OCI-LY7 (cell line): ENCODE measurements at regions not wholly inside any gene's neighbourhood (a gene's known extent, or its start where the extent isn't known, plus 50 kb on each side); places are given as distances from the start of the nearest gene placed in this dataset.

Experiments
- BruUV-seq: library from RNA; stranded (reverse); fragments of 400-500 nt; replicated peaks from 2 replicates; lab custom pipeline; 2021; lab: Mats Ljungman, UMichigan
- CTCF ChIA-PET: fragments of 300-600 bp; sonication (Branson Sonifier 250); formaldehyde crosslinking; loops from one replicate; lab custom pipeline; 2022; ENCODE audit warnings: antibody characterized with exemption; ENCODE audit not compliant: unreplicated experiment; lab: Charles Lee
- POLR2A ChIA-PET: fragments of 300-600 bp; sonication (Branson Sonifier 250); formaldehyde crosslinking; loops from one replicate; lab custom pipeline; 2022; ENCODE audit warnings: antibody characterized with exemption; lab: Charles Lee
- DNase-seq: peaks from one replicate; pipeline ENCODE4 v3.0.0-alpha.2; 2015; ENCODE audit warnings: low spot score
- H2AFZ ChIP-seq: fragments of 200-600 bp; sonication (generic), shearing (Covaris generic); 2 replicates; pipeline ENCODE4 v1.6.1; 2014; ENCODE audit warnings: mild to moderate bottlenecking, antibody characterized with exemption, low read length, moderate library complexity
- H3K27ac ChIP-seq: fragments of 200-600 bp; sonication (generic); 2 replicates; pipeline ENCODE4 v1.5.1; 2014; ENCODE audit warnings: mixed run types, low read depth, mild to moderate bottlenecking, moderate library complexity, low read length, inconsistent platforms; ENCODE audit not compliant: poor library complexity, severe bottlenecking
- H3K36me3 ChIP-seq: fragments of 200-600 bp; sonication (generic); 2 replicates; pipeline ENCODE4 v1.6.1; 2014; ENCODE audit warnings: mild to moderate bottlenecking, antibody characterized with exemption, low read length, moderate library complexity, mixed read lengths; ENCODE audit not compliant: insufficient read depth
- H3K4me1 ChIP-seq: fragments of 200-600 bp; sonication (generic); 2 replicates; pipeline ENCODE4 v1.5.1; 2014; ENCODE audit warnings: mild to moderate bottlenecking, low read length; ENCODE audit not compliant: insufficient read depth, poor library complexity, severe bottlenecking
- H3K4me2 ChIP-seq: fragments of 200-600 bp; sonication (generic); 2 replicates; pipeline ENCODE4 v1.6.1; 2014; ENCODE audit warnings: mild to moderate bottlenecking, low read length
- H3K4me3 ChIP-seq: fragments of 200-600 bp; sonication (generic); 2 replicates; pipeline ENCODE4 v1.5.1; 2014; ENCODE audit warnings: mild to moderate bottlenecking, low read depth, low read length; ENCODE audit not compliant: poor library complexity, severe bottlenecking
- H3K79me2 ChIP-seq: fragments of 200-600 bp; sonication (generic); 2 replicates; pipeline ENCODE4 v1.6.1; 2016; ENCODE audit warnings: low read depth, mild to moderate bottlenecking, low read length, moderate library complexity, mixed read lengths; ENCODE audit not compliant: insufficient read depth
- H3K9me2 ChIP-seq: fragments of 200-600 bp; sonication (generic); 2 replicates; pipeline ENCODE4 v1.6.1; 2016; ENCODE audit warnings: mild to moderate bottlenecking, low read length, mixed read lengths; ENCODE audit not compliant: insufficient read depth
- H3K9me3 ChIP-seq: fragments of 200-600 bp; sonication (generic); 2 replicates; pipeline ENCODE4 v1.6.1; 2014; ENCODE audit warnings: mild to moderate bottlenecking, mixed run types, low read length, mixed read lengths
- H4K20me1 ChIP-seq: fragments of 200-600 bp; sonication (generic); 2 replicates; pipeline ENCODE4 v1.6.1; 2014; ENCODE audit warnings: mild to moderate bottlenecking, antibody characterized with exemption, low read length, moderate library complexity, mixed read lengths; ENCODE audit not compliant: insufficient read depth
- EZH2phosphoT487 ChIP-seq: fragments of 200-600 bp; sonication (generic); IDR thresholded peaks from 2 replicates; pipeline ENCODE4 v1.6.1; 2018; ENCODE audit warnings: low read depth, borderline replicate concordance, mild to moderate bottlenecking, mixed run types, antibody characterized with exemption, low read length, moderate library complexity, mixed read lengths
- intact Hi-C: fragments of 100-400 bp; cut with micrococcal nuclease; formaldehyde crosslinking; loops from one replicate; pipeline ENCODE4 v1.10.0; 2022; ENCODE audit not compliant: unreplicated experiment
- TF ChIP-seq, protein P1 (sequence below): fragments of 200-600 bp; sonication (generic); conservative IDR thresholded peaks from 2 replicates; pipeline ENCODE4 v1.5.1; 2014; ENCODE audit warnings: mild to moderate bottlenecking, antibody characterized with exemption, low read length, moderate library complexity, mixed read lengths

DNA sequence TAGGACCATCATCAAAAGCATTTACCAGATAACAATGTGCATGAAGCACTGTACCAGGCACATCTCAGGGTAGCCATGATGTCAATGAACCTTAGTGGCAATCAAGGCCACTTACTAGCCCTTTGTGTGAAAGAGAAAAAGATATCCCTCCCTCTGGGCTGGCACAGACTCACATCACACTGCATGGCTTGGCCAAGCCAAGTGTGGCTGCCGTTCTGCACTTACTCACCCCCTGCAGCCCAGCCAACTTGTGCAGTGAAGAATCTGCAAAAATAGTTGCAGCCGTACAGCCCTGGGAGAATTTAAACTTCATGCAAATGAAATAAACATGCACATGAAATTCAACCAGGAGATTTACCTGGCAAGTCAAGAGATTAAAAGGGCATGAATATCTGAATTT is 333.5 kb downstream of the DEPDC1B start:
- Histone ChIP-seq H3K4me3 (no peak overlapping the region), H3K79me2 (no peaks in the 10 kb centered on the region), H3K27ac (no peak overlapping the region), H3K4me2 (no peak overlapping the region), H4K20me1 (no peaks in the 10 kb centered on the region), H3K36me3 (no peaks in the 10 kb centered on the region), H3K9me2 (no peaks in the 10 kb centered on the region), H3K4me1 (no peaks in the 10 kb centered on the region), H3K9me3 (no peaks in the 10 kb centered on the region), H2AFZ (no peak overlapping the region)
- intact Hi-C loops: no loop called here
- DNase-seq: no peak
- ChIA-PET POLR2A (no interaction called here), CTCF (no interaction called here)
- TF ChIP-seq, protein P1, sequence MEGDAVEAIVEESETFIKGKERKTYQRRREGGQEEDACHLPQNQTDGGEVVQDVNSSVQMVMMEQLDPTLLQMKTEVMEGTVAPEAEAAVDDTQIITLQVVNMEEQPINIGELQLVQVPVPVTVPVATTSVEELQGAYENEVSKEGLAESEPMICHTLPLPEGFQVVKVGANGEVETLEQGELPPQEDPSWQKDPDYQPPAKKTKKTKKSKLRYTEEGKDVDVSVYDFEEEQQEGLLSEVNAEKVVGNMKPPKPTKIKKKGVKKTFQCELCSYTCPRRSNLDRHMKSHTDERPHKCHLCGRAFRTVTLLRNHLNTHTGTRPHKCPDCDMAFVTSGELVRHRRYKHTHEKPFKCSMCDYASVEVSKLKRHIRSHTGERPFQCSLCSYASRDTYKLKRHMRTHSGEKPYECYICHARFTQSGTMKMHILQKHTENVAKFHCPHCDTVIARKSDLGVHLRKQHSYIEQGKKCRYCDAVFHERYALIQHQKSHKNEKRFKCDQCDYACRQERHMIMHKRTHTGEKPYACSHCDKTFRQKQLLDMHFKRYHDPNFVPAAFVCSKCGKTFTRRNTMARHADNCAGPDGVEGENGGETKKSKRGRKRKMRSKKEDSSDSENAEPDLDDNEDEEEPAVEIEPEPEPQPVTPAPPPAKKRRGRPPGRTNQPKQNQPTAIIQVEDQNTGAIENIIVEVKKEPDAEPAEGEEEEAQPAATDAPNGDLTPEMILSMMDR: no peak
- BruUV-seq: no TSS peak

DNA sequence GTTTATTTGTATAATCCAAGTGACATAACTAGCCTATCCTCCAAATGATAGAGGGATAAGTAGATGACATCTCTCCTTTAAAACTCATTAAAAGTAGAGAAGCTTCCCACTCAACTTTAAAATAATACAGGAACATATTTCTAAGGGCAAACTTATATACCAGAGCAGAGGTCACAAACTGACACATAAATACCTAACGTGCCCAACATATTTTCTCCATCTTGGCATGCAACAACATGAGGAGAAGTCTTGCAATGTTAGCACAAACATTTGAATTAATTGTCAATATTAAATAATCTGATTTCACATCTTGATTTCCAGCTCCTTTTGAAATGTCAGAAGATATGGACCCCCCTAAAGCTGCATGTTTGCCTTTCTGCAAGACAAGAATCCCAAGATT is 335.0 kb downstream of the DEPDC1B start:
- TF ChIP-seq, protein P1: no peak
- TF ChIP-seq EZH2phosphoT487: no peak
- H3K27ac ChIP-seq: no peak overlapping the region
- BruUV-seq: no TSS peak
- H3K4me2 ChIP-seq: no peak overlapping the region
- H2AFZ ChIP-seq: no peak overlapping the region
- H3K79me2 ChIP-seq: no peaks in the 10 kb centered on the region
- no peak overlapping the region for H3K4me3 ChIP-seq
- CTCF ChIA-PET: no interaction called here
- no peaks in the 10 kb centered on the region for H3K9me2 ChIP-seq
- no peaks in the 10 kb centered on the region for H3K9me3 ChIP-seq
- H3K36me3 ChIP-seq: no peaks in the 10 kb centered on the region
- intact Hi-C loops: no loop called here
- no peaks in the 10 kb centered on the region for H4K20me1 ChIP-seq
- H3K4me1 ChIP-seq: no peaks in the 10 kb centered on the region
- no peak for DNase-seq
- POLR2A ChIA-PET: interaction anchor here (0.5 to 1.3 kb wide), 2 partner anchors 12 to 23 kb away, joined by 3 read pairs; no protein-coding TSS in a partner anchor

DNA sequence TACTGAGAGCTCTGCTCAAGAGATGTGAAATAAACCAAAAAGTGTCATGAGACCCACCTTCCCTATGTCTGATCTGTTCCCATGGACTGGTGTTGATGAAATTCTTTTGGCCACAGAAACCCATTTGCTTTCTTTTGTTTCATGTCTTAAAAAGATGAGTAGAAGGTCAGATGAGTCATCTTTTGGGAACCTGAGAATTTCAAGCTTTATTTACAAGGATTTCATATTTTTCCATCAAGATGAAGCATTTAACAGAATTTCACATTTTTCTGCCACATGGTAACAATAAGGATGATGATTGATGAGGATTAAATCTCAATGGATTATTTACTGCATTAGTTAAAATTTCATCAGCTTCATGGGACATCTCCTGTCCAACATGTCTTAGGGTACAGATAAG is 337.8 kb downstream of the DEPDC1B start:
- TF ChIP-seq EZH2phosphoT487: no peak
- TF ChIP-seq, protein P1: no peak
- no peak overlapping the region for H2AFZ ChIP-seq
- H3K4me3 ChIP-seq: no peak overlapping the region
- intact Hi-C loops: no loop called here
- ChIA-PET POLR2A (interaction anchor here (1.7 kb wide), 1 partner anchor 9 kb away, joined by 4 read pairs; no protein-coding TSS in a partner anchor), CTCF (no interaction called here)
- no peaks in the 10 kb centered on the region for H3K9me2 ChIP-seq
- no peak for DNase-seq
- no peaks in the 10 kb centered on the region for H3K79me2 ChIP-seq
- H3K36me3 ChIP-seq: no peaks in the 10 kb centered on the region
- H3K4me1 ChIP-seq: no peaks in the 10 kb centered on the region
- H3K4me2 ChIP-seq: no peak overlapping the region
- no peak overlapping the region for H3K27ac ChIP-seq
- H4K20me1 ChIP-seq: no peaks in the 10 kb centered on the region
- BruUV-seq: no TSS peak
- no peaks in the 10 kb centered on the region for H3K9me3 ChIP-seq
